Stimulated activated CD4-positive, alpha-beta T cell treated with anti-CD3 and anti-CD28 coated beads, Interleukin-2, amount 100 ng/mL, for 48 hours (primary cell): ENCODE measurements at regions not wholly inside any gene's neighbourhood (a gene's known extent, or its start where the extent isn't known, plus 50 kb on each side); places are given as distances from the start of the nearest gene placed in this dataset.
"Not testable (repeated sequence)": the region's sequence is repeated elsewhere in the genome, so short reads cannot be mapped to it uniquely, and the experiment has no call there.

Experiments
- DNase-seq, 2 donors: peaks; one replicate each; pipeline ENCODE4 v3.0.0-alpha.2; 2020

DNA sequence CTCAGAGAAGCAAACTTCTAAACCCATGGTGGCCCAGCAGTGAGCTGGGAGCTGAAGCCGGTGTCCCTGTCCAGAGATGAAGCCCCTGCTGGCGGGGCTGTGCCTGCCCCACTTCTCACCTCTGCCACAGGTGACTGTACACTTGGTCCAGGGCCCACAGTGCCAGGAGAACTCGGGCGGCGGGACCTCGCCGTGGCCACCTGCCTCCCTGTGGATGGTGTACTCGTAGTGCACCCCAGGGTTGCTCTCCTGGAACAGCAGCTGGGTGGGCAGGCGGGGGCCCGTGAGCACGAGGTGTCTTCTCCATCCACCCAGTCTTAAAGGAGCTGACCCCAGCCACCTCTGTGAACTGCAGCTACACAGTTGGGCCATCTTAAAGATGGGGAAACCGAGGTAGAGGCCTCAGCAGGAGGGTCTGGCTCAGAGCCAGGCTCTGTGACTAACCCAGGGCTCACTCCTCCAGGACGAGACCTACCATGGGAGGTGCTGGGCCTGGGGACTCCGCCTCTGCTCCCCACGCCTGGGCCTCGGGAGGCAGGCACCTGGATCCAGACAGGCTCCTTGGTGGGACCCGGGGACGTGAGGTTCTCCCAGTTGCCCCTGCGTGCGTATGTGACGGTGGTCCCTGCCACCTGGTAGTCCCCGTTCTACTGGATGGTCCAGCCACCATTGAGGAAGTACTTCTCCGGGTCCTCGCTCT, 113.1 kb upstream of the AKAP13 start:
- DNase-seq: not testable (repeated sequence)

- DNase-seq: no peak
Observed at GRCh38 chr15:85274315-85275050, 105.9 kb upstream of the AKAP13 start.

DNA sequence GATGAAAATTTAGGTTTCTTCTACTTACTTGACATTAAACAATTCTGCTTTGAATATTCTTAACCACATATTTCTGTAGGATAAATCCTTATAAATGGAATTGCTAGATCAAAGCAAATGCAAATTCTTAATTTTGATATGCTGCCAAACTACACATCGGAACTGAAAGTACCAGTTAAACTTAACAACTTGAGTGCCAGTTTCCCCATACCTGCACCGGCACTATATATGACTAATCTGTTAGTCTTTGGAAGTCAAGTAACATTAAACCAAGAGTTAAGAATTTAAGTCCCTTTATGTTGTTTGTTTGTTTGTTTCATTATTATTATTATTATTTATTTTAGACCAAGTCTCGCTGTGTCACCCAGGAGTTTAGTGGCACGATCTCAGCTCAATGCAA, 103.9 kb upstream of the AKAP13 start:
- no peak for DNase-seq

- no peak for DNase-seq
Observed at GRCh38 chr15:85276921-85277320, 103.5 kb upstream of the AKAP13 start.

DNA sequence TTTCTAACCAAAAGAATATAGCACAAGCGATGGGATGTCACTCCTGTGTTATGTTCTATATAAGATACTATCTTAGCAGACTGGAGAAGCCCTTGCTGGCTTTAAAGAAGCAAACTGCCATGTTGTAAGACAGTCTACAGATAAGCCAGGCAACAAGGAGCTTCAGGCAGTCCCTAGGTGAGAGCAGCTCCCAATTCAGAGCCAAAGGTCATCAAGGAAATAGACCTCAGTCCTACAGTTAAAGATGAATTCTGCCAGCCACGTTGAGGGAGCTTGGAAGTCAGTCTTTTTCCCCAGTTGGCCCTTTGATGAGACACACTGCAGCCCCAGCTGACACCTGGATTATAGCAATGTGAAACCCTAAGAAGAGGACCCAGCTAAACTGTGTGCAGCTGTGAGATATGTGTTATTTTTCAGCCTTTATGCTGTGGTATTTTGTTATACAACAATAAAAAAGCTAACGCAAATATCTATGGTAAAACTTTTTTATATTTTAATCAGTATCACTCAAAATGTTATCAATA, 102.5 kb upstream of the AKAP13 start:
- no peak for DNase-seq

DNA sequence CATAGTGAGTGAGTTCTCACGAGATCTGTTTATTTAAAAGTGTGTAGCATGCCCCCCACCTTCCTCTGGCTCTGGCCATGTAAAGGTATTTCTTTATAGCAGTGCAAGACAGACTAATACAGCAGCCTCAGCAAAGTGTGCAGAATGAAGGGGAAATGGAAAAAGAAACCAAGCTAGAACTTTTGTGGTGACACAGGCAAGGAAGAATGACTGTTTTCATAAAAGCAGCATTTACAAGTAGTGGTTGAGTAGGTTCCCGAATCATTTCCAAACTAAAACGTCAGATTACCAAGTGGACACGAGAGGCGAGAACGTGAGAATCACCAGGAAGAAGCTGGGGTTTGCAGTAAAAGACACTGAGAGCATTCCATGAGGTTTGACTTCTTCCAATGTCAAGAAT, 100.2 kb upstream of the AKAP13 start:
- no peak for DNase-seq

GRCh38 chr15:85281293-85281882, 99.0 kb upstream of the AKAP13 start:
- no peak for DNase-seq

DNA sequence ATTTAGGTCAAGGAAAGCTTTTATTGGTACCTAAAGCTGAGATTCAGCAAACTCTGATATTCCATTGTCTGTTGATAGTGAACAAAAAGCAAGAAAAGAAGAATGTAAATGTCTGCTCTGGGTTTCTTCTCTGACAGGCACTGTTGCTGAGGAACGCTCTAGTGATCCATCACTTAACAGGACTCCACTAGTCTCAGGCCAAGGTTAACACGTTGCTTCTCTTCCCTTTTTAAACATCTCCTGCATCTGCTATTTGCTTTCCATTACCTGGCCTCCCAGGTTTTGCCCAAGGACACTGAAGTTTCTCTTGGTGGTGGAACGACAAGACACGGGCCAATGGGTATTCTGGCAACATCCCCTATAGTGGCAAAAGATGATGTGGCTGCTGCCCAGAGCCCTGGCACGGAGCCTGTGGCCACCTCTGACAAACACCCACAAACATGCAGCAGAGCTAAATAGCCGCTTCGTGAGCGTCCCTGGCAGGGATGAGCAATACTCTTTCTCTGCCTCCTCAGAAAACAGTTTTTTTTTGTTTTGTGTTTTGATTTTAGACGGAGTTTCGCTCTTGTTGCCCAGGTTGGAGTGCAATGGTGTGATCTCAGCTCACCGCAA, 97.8 kb upstream of the AKAP13 start:
- DNase-seq: no peak

GRCh38 chr15:85283815-85284214, 96.6 kb upstream of the AKAP13 start:
- DNase-seq: not testable (repeated sequence)

DNA sequence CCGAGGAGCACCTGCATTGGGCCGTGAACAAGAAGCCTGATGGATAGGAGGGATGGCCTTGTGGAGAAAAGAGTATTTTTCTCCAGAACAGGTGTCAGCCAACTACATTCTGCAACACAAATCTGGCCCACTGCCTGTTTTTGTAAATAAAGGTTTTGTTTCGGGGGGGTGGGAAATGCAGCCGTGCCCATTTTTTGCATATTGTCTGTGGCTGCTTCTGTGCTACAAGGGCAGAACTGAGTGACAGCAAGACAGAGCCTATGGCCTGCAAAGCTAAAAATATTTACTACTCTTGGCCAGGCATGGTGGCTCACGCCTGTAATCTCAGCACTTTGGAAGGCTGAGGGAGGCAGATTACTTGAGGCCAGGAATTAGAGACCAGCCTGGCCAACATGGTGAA, 95.9 kb upstream of the AKAP13 start:
- DNase-seq: no peak

DNA sequence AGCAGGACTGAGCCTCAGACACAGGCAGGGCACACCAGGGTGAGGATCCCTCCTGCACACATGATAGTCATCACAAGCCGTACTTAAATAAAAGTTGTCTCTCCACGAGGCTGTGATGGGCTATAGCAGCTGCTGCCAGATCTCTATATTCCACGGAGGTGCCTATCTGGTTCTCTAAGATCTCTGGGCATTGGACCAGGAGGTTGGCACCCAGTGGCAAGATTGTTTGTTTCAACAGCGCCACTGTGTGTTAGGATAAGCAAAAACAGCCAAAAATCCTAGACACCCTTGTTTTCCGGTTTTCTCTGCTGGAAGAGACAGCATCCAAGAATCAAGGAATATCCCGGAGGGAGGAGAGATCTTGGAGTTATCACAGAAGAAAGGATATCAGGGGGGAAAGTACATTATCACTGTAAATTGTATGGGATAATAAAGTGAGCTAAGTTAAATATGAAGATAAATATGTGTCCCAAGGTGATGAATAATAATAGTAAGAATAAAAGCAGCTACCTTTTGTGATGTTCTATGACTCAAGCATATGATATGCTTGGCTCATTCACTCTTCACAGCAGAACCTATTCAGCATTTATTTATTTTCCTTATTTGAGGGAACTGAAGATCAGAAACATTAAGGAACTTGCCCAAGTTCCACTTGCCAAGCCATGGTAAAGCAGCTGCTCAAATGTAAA, 90.6 kb upstream of the AKAP13 start:
- no peak for DNase-seq

DNA sequence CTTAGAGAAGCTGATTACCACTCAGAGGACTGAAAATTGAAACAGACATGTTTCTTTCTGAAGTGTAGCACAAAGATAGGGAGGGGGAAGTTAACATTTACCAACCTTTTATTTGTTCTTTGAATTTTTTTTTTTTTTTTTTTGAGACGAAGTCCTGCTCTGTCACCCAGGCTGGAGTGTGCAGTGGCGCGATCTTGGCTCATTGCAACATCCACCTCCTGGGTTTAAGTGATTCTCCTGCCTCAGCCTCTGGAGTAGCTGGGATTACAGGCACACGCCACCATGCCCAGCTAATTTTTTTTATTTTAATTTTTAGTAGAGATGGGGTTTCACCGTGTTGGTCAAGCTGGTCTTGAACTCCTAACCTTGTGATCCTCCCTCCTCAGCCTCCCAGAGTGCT, 87.8 kb upstream of the AKAP13 start:
- not testable (repeated sequence) for DNase-seq

DNA sequence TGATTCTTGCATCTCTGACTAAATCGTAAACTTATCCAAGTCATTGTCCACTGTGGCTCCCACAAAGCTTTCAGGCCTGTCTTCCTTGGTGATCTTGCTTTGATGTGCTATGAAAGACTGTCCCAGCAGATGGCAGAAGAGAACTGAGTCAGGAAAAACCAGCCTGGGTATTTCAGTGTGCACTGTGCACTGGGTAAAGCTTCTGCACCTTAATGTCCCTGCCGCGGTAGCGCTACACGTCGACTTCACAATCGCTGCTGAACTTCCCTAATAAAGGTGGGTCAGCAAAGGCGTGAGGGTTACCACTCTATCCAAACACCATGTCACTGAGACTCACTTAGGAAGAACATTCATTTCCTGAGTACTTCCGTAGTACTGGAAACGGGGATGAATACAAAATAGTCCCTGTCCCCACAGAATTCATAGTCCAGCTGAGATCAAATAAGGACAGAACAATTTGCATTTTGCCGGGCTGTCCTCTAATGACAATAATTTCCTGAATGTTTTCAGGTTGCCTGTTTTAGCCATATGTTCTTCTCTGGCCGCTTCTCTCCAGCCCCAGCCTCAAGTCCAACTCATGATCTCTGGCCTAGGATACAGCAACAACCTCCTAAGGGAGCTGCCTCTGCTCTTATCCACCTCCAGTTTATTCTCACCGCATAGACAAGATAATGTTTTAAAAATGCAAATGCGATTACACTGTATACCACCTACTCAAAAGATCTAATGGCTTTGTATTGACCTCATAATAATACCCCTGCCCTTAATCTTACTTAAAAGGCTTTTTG, 83.6 kb upstream of the AKAP13 start:
- peak; percentile 52 to 68 for DNase-seq

GRCh38 chr15:85297537-85297936, 82.9 kb upstream of the AKAP13 start:
- DNase-seq: no peak

DNA sequence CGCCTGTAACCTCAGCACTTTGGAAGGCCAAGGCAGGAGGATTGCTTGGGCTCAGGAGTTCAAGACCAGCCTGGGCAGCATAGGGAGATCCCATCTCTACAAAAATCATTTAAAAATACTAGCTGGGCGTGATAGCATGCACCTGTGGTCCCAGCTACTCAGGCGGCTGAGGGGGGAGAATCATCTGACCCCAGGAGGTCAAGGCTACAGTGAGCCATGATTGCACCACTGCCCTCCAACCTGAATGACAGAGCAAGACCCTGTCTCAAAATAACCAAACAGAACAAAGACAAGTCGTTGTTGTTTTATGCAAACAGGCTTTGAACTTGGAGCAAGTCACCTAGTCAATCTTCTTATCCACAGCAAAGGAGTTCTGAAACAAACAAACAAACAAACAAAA, 82.0 kb upstream of the AKAP13 start:
- no peak for DNase-seq

- no peak for DNase-seq
Observed at GRCh38 chr15:85298941-85299340, 81.5 kb upstream of the AKAP13 start.

DNA sequence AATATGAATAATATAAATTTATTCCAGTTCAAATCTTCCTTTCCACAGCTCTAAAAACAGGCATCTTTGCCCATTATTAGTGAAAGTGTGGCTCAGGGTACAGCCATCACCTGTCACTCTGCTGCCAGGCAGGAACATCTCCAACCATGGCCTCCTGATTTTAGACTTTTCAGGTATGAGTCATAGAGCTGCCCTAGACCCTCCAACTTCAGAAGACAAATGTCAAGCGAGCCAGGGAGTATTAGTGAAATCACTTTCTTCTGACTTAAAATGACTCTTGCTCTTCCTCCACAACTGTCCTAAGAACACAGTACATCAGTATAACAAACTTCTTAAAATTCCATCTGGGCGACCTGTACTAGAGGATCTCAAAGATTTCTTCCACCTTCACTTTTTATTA, 78.1 kb upstream of the AKAP13 start:
- DNase-seq: no peak

DNA sequence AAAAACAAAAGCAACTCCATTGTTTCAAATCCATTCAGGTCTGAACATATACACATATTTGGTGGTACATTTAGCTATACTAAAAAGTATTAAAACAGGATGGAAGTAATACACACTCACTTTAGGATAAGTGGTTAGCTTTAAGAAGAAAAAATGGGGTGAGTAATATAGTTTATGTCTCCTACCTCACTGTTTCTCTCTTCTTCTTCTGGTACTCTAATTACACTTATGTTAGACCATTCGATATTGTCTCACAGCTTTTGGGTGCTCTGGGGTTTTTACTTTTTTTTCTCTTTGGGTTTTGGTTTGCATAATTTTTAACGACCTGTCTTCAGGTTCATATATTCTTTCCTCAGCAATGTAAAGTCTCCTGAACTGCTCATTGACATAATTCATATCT, 75.4 kb upstream of the AKAP13 start:
- DNase-seq: no peak

DNA sequence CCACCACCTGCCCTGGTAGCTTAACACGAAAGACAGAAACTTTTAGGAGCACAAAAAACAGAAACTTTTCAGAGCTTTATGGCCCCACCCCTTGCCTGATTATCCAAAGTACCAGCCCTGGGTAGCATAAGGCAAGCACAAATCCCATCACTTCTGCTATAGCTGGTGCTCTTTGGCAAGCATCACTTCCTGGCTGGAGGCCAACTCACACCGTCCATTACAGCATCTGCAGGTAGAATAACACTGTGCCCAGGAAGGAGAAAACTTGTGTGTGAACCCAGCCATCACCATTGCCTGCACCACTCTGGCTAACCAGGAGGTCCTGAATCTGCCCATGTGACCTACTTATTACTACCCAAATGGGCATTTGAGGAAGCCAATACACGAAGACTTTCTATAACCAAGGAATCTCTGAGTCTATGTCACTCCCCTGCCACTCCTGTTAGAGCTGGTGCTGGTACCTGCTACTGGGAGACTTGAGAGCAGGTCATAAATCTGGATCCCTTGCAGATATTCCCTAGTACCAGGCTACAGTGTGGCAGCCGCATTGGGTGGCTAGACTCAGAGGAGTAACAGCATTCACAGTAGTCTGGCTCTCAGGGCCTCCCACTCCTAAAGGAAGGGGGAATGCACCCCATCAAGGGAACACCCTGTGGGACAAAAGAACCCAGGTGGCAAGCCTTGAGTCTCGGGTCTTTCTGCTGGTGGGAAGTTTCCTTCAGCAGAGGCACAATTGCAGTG, 73.3 kb upstream of the AKAP13 start:
- no peak for DNase-seq

GRCh38 chr15:85307687-85308045, 72.7 kb upstream of the AKAP13 start:
- no peak for DNase-seq

GRCh38 chr15:85311647-85312046, 68.8 kb upstream of the AKAP13 start:
- no peak for DNase-seq

- DNase-seq: no peak
Observed at GRCh38 chr15:85312486-85312885, 67.9 kb upstream of the AKAP13 start.
